GM21737 (cell line): ENCODE measurements at regions not wholly inside any gene's neighbourhood (a gene's known extent, or its start where the extent isn't known, plus 50 kb on each side); places are given as distances from the start of the nearest gene placed in this dataset.
A peak's percentile ranks its signal among the peaks of the same experiment; 100 is the strongest.
"Not testable (repeated sequence)": the region's sequence is repeated elsewhere in the genome, so short reads cannot be mapped to it uniquely, and the experiment has no call there.

Source experiments
- ATAC-seq: cut with Tn5 transposase; IDR thresholded peaks from one replicate; pipeline ENCODE4 v1.9.1; 2021; ENCODE audit warnings: mild to moderate bottlenecking, moderate library complexity; ENCODE audit not compliant: unreplicated experiment

DNA sequence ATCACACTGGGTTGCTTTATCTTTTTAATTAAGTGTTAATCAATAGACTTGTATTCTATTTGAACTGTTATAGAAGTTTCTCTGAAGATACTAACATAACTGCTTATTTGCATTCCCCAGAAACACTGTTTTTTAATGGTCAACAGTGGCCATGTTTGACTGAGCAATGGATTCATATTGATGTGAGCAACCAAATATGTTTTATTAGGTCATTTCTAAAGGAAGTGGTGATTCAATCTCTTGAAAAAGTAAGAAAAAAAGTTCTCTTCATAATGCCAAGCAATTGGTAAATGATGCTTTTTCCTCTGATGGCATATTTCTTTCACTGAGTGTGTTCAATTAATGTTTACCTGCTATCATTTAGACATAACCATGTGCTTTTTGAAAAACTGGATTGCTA, 593.0 kb upstream of the CITED2 start:
- no peak for ATAC-seq

DNA sequence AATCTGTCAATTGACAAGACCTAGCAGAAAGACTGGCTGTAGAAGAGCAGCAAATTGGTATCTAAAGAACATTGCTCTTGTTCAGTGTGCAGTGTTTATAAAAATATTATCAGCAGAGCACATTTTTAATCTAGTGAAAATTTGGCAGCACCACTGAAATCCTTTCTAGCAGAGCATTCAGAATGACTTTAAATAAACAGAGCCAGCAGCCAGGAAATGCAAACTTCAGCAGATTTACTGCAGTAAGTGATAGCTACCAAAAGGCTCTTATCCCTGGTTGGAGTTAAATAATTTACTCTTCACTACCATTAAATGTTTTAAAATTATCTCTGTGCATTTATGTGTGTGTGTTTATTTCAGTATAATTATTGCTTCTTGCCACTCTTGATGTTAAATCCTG, 590.9 kb upstream of the CITED2 start:
- ATAC-seq = no peak

DNA sequence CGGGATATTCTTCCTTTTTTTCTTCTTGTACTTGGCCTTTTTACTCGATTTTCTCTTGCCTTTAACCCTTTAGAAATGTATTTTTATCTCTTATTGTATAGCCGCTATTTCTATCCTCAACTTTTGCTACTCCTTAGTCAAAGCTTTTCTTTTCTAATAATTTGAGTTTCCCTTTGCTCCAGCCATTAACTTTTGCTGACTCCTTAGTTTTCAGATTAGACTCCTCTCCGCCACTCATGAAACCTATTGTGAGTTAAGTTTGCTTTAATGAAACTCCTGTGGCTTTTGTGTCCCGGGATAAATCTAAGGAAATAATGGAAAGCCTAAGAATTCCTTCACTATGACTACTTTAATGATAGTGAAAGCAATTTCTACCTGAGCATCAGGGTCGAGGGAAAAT, 590.3 kb upstream of the CITED2 start:
- no peak for ATAC-seq

DNA sequence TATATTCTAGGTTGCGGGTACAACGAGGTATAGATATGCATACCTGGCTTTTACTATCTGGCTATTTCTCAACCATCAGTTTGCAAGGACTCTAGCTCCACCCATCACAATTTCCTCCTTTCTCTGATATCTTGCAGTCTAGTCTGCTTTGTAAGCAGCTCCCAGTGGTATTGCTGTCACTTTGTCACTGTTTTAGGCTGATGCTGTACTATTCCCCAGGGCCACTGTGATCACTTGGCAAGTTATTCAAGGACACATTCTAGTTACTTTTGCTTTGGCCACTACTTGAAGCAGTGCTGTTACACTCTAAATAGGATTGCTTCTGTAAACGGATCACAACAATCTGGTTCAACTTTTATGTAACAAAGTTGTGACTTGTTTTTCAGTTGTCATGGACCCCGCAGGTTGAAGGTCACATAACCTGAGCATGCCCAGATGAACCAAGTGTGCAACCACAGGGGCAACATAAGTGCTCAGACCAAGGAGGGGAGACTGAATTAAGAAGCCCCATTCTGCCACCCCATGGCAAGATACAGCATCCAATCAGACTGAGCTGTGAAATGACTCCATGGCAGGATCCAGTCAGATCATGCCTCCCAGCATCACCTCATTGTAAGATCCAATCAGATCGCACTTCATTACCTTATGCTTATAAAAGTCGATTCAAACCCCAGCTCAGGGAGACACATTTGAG, 588.4 kb upstream of the CITED2 start:
- no peak for ATAC-seq

DNA sequence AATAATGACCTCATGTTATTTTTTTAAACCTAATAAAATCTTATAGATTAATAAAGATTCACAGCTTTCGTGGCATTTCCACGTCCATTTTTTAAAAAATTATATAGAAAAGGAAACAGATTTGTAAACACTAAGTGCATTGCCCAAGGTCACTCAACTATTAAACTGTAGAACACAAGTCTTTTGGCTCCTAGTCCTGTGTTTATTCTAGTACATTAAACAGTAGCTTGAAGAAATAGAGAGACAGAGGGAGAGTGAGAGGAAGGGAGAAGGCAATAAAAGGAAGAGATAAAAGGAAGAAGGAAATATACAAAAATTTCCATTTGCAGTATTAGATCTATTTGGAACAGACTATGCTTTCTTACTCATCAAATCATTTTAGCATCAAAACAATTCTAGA, 586.7 kb upstream of the CITED2 start:
- ATAC-seq = no peak

- ATAC-seq = no peak
Measured at GRCh38 chr6:139960671-139961070, 586.2 kb upstream of the CITED2 start.

DNA sequence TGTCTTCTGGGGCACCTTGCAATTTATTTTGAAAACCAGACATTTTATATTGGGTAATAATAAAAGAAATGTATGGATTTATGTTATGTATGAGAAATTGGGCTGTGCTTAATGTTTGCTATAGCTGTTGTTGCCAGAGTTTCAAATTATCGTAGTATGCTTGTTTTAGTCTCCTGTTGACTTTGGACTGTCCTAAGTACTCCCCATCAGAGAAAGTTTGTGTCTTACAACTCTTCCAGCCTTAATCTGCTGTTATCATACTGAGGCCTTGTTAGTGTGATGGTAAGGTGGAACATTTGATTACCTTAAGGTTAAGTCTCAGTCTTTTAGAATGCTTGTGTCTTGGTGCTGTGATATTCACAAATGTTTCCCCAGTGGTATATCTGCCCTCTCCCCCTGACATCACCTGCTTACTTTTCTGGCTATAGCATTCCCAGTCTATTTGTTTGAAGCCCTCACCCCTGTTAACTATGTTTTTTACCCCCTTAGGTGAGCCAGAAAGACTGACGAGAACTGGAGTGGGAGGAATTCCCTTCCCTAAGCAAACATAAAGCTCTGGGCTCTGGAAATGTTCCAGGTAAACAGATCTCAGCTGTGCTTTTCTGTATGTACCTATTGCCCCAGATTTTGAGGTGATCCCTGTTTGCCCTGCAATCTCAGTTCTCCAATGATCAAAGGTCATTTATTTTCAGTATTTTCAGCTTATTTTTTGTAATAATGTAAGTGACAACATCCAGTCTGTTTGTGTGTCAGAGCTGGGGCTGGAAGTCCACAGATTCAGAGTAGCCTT, 581.1 kb upstream of the CITED2 start:
- ATAC-seq = no peak

DNA sequence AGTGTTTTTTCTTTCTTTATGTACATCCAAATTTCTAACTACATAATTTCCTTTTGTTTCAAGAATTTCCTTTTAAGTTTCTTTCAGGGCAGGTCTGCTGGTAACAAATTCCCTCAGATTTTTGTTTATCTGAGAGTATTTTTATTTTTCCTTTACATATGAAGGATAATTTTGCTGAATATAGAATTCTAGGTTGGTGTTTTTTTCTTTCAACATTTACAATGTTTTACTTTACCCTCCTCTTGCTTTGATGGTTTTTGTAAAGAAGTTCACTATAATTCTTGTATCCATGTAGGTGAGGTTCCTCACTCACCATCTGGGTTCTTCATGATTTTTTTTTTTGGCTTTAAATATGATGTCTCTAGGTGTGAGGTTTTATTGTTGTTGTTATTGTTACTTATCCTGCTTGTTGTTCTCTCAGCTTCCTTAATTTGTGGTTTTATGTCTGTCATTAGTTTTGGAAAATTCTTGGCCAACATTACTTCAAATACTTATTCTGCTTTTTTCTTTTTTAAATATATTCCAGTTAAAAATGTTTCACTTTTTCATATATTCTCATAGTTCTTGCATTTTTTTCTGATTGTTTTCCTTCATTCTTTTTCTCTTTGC, 580.1 kb upstream of the CITED2 start:
- no peak for ATAC-seq

DNA sequence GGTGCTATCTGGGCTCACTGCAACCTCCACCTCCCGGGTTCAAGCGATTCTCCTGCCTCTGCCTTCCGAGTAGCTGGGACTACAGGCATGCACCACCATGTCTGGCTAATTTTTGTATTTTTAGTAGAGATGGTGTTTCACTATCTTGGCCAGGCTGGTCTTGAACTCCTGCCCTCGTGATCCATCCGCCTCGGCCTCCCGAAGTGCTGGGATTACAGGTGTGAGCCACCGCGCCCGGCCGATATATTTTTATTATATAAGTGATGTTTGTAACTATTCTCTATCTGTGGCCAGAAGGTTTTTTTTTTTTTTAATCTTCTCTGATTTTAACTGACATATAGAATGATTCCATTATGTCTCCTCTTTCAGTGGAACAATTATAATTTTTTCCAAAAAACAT, 579.3 kb upstream of the CITED2 start:
- not testable (repeated sequence) for ATAC-seq

GRCh38 chr6:139951172-139951571, 576.7 kb upstream of the CITED2 start:
- no peak for ATAC-seq

DNA sequence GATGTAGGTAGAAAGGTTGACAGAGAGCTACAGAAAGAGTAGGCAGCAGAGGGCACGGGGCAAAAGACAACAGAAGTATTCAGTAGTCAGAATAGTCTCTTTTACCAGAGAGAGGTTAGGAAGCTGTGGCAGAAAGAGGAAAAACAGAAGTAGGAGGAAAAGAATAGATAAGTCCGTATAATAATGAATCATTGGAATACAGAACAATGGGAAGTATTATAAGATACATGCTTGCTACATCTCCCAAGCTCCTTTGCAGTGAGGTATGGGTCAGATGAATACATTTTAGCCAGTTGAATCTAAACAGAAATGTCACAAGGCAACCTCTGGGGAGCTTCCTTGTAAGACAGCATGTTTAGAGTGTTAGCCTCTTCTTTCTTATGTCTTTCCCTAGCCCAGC, 570.5 kb upstream of the CITED2 start:
- no peak for ATAC-seq

DNA sequence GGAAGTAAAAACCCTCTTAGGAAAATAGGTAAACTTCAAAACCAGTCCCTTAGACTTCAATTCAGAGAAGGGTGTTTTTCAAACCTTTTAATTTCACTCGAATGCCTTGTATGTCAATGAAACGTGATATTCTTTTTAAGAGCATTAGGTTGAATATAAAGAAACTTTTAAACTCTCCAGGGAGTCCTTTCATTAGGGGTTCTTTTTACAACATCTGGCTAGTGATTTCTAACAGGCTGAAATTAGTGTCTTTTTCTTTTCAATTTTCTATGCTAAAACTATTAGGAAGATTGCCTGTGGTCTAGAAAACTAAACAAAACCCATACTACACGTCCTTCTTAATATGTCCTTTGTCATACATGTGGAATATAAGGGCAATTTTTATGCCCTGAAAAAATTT, 569.7 kb upstream of the CITED2 start:
- no peak for ATAC-seq

GRCh38 chr6:139943391-139943790, 568.9 kb upstream of the CITED2 start:
- no peak for ATAC-seq

GRCh38 chr6:139942331-139942730, 567.9 kb upstream of the CITED2 start:
- ATAC-seq = no peak

DNA sequence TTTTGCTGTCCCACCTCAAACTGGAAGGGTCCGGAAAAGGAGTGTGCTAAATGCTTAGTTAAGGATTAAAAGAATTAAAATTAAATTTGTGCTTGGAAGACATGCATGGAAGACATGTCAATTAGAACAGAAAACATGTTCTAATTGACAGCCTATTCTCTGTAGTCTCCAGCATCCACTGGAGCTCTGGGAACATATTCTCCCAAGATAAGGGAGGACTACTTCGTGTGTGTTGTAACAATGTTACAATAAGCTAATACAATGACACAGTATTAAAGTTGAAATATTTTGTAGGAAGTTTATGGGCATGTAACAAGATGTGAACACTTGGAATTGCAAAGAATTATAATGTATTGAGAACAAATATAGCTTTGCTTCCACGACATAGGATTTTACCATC, 567.4 kb upstream of the CITED2 start:
- no peak for ATAC-seq

- ATAC-seq = peak; percentile 93
Measured at GRCh38 chr6:139940741-139941729, 566.6 kb upstream of the CITED2 start.

- ATAC-seq = no peak
Measured at GRCh38 chr6:139939189-139939979, 564.9 kb upstream of the CITED2 start.

GRCh38 chr6:139932671-139933070, 558.2 kb upstream of the CITED2 start:
- ATAC-seq = no peak

- no peak for ATAC-seq
Measured at GRCh38 chr6:139931747-139932146, 557.3 kb upstream of the CITED2 start.

GRCh38 chr6:139927742-139928305, 553.4 kb upstream of the CITED2 start:
- ATAC-seq = no peak
